ENCODE measurements at regions not wholly inside any gene's neighbourhood (a gene's known extent, or its start where the extent isn't known, plus 50 kb on each side); places are given as distances from the start of the nearest gene placed in this dataset.

DNA sequence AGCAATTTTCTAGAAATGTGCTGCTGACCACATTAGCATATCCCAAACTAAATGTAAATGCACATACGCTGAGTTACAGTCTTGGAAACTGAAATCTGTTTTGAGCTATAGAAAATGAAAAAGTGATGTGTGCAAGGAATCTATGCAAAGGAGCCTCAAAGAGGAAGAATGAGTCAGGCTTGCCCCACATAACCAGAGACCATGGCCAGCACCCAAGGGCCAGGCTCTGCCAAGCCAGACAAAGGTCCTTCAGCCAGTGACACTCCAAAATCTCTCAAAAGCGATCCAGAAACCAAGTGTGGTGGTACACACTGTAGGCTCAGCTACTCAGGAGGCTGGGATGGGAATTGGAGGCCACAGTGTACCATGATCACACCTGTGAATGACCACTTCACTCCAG, 195.2 kb downstream of the TOMM20 start:
- TF ChIP-seq CTCF (conservative IDR thresholded peaks at IDR 0.05), result no peak
- no CpG with 5 or more reads among the region's 2 CpGs for WGBS (ENCODE audit: extremely low coverage, insufficient read length, low lambda C conversion rate)
- no peak overlapping the region for H3K4me2 ChIP-seq (ENCODE audit: insufficient read depth, insufficient read length, low read length)

More for the DNA sequence above, 195.2 kb downstream of the TOMM20 start:
- H4K8ac ChIP-seq (replicated peaks; ENCODE audit: insufficient read length, low read depth, low read length), result no peak overlapping the region
- H3K14ac ChIP-seq (ENCODE audit: insufficient read depth, low read length), result no peak overlapping the region
- DNase-seq, result no peak
- H3K9ac ChIP-seq (ENCODE audit: extremely low read depth, insufficient read length, low read length), result no peak overlapping the region
- no peak overlapping the region for H3K27ac ChIP-seq (ENCODE audit: insufficient read length, low read depth, low read length)
- no peak overlapping the region for H2BK15ac ChIP-seq (ENCODE audit: low read depth, low read length)
- no peaks in the 10 kb centered on the region for H3K27me3 ChIP-seq (ENCODE audit: insufficient read depth, low read length)
- no peaks in the 10 kb centered on the region for H3K9me3 ChIP-seq (ENCODE audit: control insufficient read depth, low read depth, low read length)
- no peaks in the 10 kb centered on the region for H3K23me2 ChIP-seq (ENCODE audit: insufficient read length, low read depth, low read length, poor library complexity, severe bottlenecking)
- H3T11ph ChIP-seq (ENCODE audit: low read length), result no peak overlapping the region
- Mint-ChIP-seq H3K36me3 (ENCODE audit: insufficient read depth in 1 of 3, low read depth in 3 of 3) (no peaks in the 10 kb centered on the region), H3K4me3 (no peak overlapping the region), H3K27me3 (ENCODE audit: low read depth) (peaks cover 2% of the 10 kb centered on the region; the same call in 1 of the 2 replicates), H3K4me1 (peaks cover 18 to 21% of the 10 kb centered on the region in 2 experiments), H3K27ac (no peak overlapping the region), H3K9me3 (no peaks in the 10 kb centered on the region)
- no peak overlapping the region for H2BK5ac ChIP-seq (ENCODE audit: insufficient read length, low read length)
- no peak overlapping the region for H3K23ac ChIP-seq (ENCODE audit: insufficient read length, low read depth, low read length)
- no peak overlapping the region for H3K18ac ChIP-seq (ENCODE audit: insufficient read length, low read depth, low read length)
- no peaks in the 10 kb centered on the region for H3K79me2 ChIP-seq (ENCODE audit: insufficient read depth, low read length)
- no peaks in the 10 kb centered on the region for H3K79me1 ChIP-seq (ENCODE audit: insufficient read depth, low read depth, low read length, poor library complexity, severe bottlenecking)
- no peak overlapping the region for H2BK12ac ChIP-seq (ENCODE audit: insufficient read length, low read depth, low read length)
- no peaks in the 10 kb centered on the region; the same call in 1 of the 2 replicates for H3K4me1 ChIP-seq (ENCODE audit: insufficient read depth, low read length)
- no peak overlapping the region for H2AK5ac ChIP-seq (ENCODE audit: insufficient read length, low read length)
- no peak overlapping the region for H4K91ac ChIP-seq (ENCODE audit: insufficient read length, low read depth, low read length)
- H3K56ac ChIP-seq (ENCODE audit: insufficient read length, low read depth, low read length), result no peak overlapping the region
- no peaks in the 10 kb centered on the region for H4K20me1 ChIP-seq (ENCODE audit: control insufficient read depth, insufficient read depth, insufficient read length)
- no peak overlapping the region for H2AFZ ChIP-seq (ENCODE audit: low read length)
- H2BK20ac ChIP-seq (ENCODE audit: low read depth, low read length, poor library complexity, severe bottlenecking), result no peak overlapping the region
- no peak overlapping the region for H4K5ac ChIP-seq (ENCODE audit: insufficient read length, low read depth, low read length)
- no peak overlapping the region for H2BK120ac ChIP-seq (ENCODE audit: low read depth, low read length, poor library complexity, severe bottlenecking)
- no peak overlapping the region for H3K4ac ChIP-seq (ENCODE audit: low read depth, low read length)

Measured in H9 (cell line).